ENCODE measurements at regions not wholly inside any gene's neighbourhood (a gene's known extent, or its start where the extent isn't known, plus 50 kb on each side); places are given as distances from the start of the nearest gene placed in this dataset.

DNA sequence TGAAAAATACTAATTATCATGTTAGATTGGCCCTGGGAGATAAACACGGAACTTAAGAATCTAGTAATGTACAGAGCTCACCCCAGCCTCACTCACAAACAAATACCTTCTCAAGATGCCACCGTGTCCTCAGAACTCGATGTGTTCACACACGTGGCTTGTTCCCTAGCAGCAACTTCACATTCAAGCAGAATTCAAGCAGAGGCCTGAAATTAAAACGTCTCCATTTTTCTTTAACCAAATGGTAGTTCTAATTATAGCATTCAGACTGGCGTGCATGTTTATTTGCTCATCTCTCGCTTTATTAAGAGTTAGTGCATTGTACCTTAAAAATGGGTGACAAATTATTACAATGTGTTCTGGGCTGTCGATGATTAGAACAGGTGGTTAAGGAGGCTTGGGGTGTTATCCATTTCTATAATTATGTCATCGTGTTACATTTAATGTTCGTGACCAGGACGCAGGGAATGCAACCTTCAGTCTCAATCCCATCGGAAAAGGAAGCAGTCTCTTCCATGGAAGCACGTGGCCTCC is 57.3 kb upstream of the SLC66A3 start:
- Mint-ChIP-seq H3K4me1 (ENCODE audit: low read depth, unreplicated experiment) (no peaks in the 10 kb centered on the region), H3K27me3 (ENCODE audit: unreplicated experiment) (peaks cover 72% of the 10 kb centered on the region), H3K27ac (ENCODE audit: unreplicated experiment) (no peak overlapping the region), H3K36me3 (ENCODE audit: insufficient read depth, unreplicated experiment) (peaks cover 5% of the 10 kb centered on the region), H3K9me3 (ENCODE audit: low read depth, unreplicated experiment) (no peaks in the 10 kb centered on the region), H3K4me3 (ENCODE audit: low read depth, unreplicated experiment) (no peak overlapping the region)
- TF ChIP-seq, protein P1, sequence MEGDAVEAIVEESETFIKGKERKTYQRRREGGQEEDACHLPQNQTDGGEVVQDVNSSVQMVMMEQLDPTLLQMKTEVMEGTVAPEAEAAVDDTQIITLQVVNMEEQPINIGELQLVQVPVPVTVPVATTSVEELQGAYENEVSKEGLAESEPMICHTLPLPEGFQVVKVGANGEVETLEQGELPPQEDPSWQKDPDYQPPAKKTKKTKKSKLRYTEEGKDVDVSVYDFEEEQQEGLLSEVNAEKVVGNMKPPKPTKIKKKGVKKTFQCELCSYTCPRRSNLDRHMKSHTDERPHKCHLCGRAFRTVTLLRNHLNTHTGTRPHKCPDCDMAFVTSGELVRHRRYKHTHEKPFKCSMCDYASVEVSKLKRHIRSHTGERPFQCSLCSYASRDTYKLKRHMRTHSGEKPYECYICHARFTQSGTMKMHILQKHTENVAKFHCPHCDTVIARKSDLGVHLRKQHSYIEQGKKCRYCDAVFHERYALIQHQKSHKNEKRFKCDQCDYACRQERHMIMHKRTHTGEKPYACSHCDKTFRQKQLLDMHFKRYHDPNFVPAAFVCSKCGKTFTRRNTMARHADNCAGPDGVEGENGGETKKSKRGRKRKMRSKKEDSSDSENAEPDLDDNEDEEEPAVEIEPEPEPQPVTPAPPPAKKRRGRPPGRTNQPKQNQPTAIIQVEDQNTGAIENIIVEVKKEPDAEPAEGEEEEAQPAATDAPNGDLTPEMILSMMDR (IDR thresholded peaks at IDR 0.05; ENCODE audit: unreplicated experiment) = no peak
- intact Hi-C loops (cut with micrococcal nuclease; ENCODE audit: unreplicated experiment) = no loop called here
- CTCF ChIA-PET = no interaction called here
- no peak for DNase-seq
- BruUV-seq (replicated peaks) = no TSS peak

DNA sequence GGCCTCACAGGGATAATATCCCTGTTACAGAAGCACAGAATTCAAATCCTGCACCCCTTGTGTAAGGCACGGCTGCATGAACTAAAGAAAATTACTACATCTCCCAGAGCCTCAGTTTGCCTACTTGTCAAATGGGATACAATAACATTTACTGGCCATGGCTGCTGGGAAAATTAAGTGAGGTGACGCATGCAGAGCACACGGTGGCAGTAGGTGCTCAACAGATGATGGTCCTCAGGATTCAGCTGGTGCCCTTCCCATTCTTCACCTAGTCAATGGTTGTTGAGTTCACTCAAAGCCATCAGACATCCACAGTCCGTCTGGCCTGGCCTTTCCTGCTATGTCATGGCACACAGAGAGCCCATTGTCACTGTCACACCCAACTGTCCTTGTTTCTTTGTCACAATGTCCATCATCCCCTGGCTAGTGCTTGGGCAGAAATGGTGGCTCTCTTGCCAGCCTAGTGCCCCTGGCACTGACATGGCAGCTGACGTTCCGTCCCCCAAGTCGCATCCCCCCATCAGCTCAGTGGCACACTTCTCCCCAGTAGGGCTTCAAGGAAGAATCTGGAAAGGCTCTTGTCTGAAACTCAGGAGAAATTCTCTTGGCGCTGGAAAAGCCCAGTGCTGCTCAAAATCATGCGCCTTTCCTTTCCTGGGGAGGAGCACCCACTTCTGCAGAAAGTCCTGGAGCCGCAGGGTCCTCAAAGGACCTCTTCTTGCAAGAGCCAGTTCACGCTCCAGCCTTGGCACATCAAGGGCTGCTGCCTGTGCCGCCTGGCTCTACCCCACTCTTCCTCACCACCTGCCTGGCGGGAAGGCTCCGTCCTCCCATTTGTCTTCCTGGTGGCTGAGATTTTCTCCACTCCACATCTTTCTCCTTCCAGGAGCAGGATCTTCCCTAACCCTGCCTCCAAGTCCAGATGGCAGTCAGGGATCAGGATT is 55.9 kb upstream of the SLC66A3 start:
- no TSS peak for BruUV-seq (replicated peaks)
- H3K27me3 Mint-ChIP-seq (ENCODE audit: unreplicated experiment) = peaks cover 71% of the 10 kb centered on the region
- intact Hi-C loops (cut with micrococcal nuclease; ENCODE audit: unreplicated experiment) = no loop called here
- H3K4me1 Mint-ChIP-seq (ENCODE audit: low read depth, unreplicated experiment) = no peaks in the 10 kb centered on the region
- CTCF ChIA-PET = no interaction called here
- no peak overlapping the region for H3K27ac Mint-ChIP-seq (ENCODE audit: unreplicated experiment)
- H3K36me3 Mint-ChIP-seq (ENCODE audit: insufficient read depth, unreplicated experiment) = peaks cover 5% of the 10 kb centered on the region
- no peaks in the 10 kb centered on the region for H3K9me3 Mint-ChIP-seq (ENCODE audit: low read depth, unreplicated experiment)
- no peak for DNase-seq
- no peak overlapping the region for H3K4me3 Mint-ChIP-seq (ENCODE audit: low read depth, unreplicated experiment)
- TF ChIP-seq, protein P1 (IDR thresholded peaks at IDR 0.05; ENCODE audit: unreplicated experiment) = no peak

DNA sequence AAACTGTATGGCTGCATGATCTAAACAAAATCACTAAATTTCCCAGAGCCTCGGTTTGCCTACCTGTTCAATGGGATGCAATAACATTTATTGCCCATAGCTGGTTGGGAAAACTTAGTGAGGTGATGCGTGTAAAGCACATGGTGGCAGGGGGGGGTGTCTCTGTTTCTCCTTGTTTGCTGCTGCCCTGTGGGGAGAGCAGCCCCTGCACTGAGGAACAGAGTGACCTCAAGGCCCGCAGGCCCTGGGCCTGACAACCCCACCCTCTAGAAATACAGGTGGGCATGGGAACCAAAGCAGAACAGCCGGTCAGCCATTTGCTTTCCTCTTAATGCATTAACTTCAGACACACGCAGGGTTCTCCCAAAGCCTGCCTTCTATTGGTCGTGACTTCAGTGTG is 55.1 kb upstream of the SLC66A3 start:
- CTCF ChIA-PET = no interaction called here
- DNase-seq = no peak
- peaks cover 9% of the 10 kb centered on the region for H3K36me3 Mint-ChIP-seq (ENCODE audit: insufficient read depth, unreplicated experiment)
- H3K4me1 Mint-ChIP-seq (ENCODE audit: low read depth, unreplicated experiment) = no peaks in the 10 kb centered on the region
- no peak overlapping the region for H3K27ac Mint-ChIP-seq (ENCODE audit: unreplicated experiment)
- TF ChIP-seq, protein P1 (IDR thresholded peaks at IDR 0.05; ENCODE audit: unreplicated experiment) = no peak
- intact Hi-C loops (cut with micrococcal nuclease; ENCODE audit: unreplicated experiment) = no loop called here
- H3K27me3 Mint-ChIP-seq (ENCODE audit: unreplicated experiment) = peaks cover 71% of the 10 kb centered on the region
- H3K4me3 Mint-ChIP-seq (ENCODE audit: low read depth, unreplicated experiment) = no peak overlapping the region
- no peaks in the 10 kb centered on the region for H3K9me3 Mint-ChIP-seq (ENCODE audit: low read depth, unreplicated experiment)
- no TSS peak for BruUV-seq (replicated peaks)

DNA sequence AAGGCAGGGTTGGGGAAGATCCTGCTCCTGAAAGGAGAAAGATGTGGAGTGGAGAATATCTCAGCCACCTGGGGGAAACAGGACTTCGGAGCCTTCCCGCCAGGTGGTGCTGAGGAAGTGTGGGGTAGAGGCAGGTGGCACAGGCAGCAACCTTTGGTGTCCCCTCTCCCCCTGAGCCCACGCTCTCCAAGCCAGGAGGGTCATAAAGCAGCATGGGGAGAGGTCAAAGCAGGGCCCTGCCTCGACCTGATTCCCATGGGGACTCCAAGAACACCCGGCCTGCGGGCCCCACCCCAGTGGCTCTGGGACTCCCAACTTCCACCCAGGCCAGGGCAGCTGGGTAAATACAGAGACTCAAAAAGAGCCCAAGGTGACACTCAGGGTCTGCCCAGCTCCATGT is 54.3 kb upstream of the SLC66A3 start:
- no peaks in the 10 kb centered on the region for H3K4me1 Mint-ChIP-seq (ENCODE audit: low read depth, unreplicated experiment)
- TF ChIP-seq, protein P1 (IDR thresholded peaks at IDR 0.05; ENCODE audit: unreplicated experiment) = no peak
- peaks cover 66% of the 10 kb centered on the region for H3K27me3 Mint-ChIP-seq (ENCODE audit: unreplicated experiment)
- no peak for DNase-seq
- intact Hi-C loops (cut with micrococcal nuclease; ENCODE audit: unreplicated experiment) = no loop called here
- H3K27ac Mint-ChIP-seq (ENCODE audit: unreplicated experiment) = no peak overlapping the region
- BruUV-seq (replicated peaks) = no TSS peak
- H3K9me3 Mint-ChIP-seq (ENCODE audit: low read depth, unreplicated experiment) = no peaks in the 10 kb centered on the region
- peaks cover 9% of the 10 kb centered on the region for H3K36me3 Mint-ChIP-seq (ENCODE audit: insufficient read depth, unreplicated experiment)
- H3K4me3 Mint-ChIP-seq (ENCODE audit: low read depth, unreplicated experiment) = no peak overlapping the region
- CTCF ChIA-PET = no interaction called here

Data from Calu3 (cell line).